Fibroblast of skin of right biceps (primary cell): ENCODE measurements at regions not wholly inside any gene's neighbourhood (a gene's known extent, or its start where the extent isn't known, plus 50 kb on each side); places are given as distances from the start of the nearest gene placed in this dataset.
"Not testable (repeated sequence)": the region's sequence is repeated elsewhere in the genome, so short reads cannot be mapped to it uniquely, and the experiment has no call there.

Experiments used
- DNase-seq: peaks from one replicate; pipeline ENCODE4 v3.0.0-alpha.2; 2013

DNA sequence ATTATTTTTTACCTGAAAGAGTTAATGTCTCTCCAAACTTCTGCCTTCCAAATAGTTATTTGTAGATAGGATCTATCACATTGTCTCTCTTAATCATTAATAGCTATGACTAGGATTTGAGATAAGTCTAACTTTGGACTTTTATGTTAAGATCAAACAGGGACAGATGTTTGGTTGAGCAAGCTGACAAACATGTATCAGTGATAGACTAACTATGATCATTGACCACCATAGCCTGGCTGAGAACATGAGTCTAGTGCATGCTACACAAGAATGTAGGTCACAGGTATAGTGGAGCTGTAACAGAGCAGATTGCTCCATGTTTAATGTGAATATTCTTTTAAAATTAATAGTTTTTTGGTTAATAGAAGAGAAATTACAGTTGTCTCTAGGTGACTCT lies 52.0 kb downstream of the SYT15B start:
- not testable (repeated sequence) for DNase-seq

DNA sequence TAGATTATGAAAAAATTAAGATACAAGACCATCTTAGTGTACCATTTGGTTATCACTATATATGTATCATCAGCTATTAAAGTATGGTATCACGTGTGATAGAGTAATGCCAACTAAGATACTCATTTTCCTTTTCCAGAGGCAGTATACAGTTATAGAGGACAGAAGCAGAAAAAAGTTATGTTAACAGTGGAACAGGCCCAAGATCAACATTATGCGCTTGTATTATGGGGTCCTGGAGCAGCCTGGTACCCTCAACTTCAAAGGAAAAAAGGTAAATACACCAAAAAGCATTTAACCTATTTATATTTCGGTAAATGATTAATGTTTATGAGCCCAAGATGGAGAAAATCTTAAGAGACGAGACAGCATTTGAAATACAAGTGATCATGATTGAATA lies 52.9 kb downstream of the SYT15B start:
- DNase-seq: not testable (repeated sequence)

DNA sequence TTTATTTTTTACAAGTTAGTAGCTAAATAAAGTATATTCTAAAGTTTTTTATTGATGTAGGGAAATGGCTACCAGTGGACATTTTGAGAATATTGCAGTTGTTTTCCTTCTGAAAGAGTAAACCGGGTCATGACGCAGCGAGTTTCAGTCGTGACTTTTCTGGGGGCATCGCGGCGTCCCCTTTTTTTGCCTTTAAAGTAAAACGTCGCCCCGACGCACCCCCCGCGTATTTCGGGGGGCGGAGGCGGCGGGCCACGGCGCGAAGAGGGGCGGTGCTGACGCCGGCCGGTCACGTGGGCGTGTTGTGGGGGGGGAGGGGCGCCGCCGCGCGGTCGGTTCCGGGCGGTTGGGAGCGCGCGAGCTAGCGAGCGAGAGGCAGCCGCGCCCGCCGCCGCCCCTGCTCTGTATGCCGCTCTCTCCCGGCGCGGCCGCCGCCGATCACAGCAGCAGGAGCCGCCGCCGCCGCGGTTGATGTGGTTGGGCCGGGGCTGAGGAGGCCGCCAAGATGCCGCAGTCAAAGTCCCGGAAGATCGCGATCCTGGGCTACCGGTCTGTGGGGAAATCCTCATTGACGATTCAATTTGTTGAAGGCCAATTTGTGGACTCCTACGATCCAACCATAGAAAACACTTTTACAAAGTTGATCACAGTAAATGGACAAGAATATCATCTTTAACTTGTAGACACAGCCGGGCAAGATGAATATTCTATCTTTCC lies 57.5 kb downstream of the SYT15B start:
- DNase-seq: peak; percentile 0

DNA sequence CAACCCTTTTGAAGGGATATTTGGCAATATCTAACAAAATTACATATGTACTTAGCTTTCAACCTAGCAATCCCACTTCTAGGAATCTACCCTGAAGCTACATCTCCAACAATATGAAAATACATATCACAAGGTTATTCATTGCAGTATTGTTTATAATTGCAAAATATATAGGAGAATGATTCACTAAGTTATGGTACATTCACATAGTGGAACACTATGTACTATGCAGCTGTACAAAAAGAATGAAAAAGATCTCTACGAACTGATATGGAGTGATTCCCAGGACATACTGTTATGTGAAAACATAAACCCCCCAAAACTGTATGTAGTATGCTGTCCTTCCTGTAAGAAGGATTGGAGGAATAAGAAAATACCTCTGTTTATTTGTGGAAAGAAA lies 62.1 kb downstream of the SYT15B start:
- DNase-seq: not testable (repeated sequence)

DNA sequence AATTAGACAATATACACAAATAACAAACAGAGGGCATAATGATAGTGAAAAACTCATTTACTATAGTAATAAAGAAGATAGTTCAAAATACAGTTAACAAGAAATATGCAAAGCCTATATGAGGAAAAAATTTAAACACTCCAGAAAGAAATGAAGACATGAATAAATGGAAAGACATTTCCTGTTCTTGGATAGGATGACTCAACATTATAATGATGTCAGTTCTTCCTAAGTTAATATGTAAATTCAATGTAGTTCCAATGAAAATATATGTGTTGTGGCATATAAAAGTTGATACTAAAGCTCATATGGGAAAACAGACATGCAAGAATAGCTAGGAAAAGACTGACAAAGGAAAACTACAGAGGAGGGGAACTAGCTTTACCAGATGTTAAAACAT lies 63.5 kb downstream of the SYT15B start:
- DNase-seq: peak; percentile 65

DNA sequence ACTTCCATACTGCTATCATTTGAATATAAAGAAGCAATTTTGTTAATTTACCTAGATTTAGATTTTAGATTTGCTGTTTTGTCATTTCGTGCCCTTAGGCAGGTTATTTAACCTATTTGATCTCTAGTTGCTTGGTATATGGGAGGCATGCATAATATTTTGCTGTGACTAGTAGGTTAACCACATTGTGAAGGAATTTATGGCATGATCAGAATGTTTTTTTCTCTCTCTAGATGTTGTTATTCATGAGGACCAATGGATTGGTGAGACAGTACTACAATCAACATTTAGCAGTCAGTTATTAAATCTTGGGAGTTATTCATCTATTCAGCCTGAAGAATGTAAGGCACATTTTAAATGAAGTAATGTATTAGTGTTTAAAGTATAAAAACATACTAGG lies 67.2 kb downstream of the SYT15B start:
- not testable (repeated sequence) for DNase-seq

DNA sequence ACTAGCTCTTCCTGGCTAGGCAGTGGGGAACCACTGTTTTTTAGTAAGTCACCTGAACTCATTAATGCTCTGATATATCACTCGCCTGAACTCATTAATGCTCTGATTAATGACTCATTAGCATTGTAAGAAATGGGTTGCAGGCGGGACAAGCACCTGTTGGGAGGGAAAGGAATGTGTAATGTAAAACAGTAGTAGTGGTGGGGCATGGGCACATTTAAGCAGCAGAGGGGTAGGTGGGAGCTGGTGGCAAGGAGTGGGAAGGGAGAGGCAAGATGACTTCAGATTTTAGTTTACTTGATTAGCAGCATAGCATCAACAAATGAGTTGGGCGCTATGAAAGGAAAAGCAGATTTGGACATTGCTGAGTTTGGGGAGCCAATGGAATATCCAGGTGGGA lies 68.2 kb downstream of the SYT15B start:
- not testable (repeated sequence) for DNase-seq

DNA sequence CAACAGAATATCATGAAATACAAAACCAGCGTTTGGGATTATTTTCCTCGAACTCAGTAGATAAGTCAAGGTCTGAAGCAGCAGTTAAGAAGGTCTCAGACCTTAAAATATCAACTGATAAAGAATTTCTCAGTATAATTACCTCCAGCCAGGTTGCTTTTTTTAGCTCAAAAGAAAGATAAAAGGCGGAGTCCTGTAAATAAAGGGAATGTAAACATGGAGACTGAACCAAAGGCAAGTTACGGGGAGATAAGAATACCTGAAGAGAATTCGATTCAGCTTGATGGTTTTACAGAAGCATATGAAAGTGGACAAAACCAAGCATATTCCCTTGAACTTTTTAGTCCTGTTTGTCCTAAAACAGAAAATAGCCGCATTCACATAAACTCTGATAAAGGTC lies 73.1 kb downstream of the SYT15B start:
- DNase-seq: not testable (repeated sequence)

DNA sequence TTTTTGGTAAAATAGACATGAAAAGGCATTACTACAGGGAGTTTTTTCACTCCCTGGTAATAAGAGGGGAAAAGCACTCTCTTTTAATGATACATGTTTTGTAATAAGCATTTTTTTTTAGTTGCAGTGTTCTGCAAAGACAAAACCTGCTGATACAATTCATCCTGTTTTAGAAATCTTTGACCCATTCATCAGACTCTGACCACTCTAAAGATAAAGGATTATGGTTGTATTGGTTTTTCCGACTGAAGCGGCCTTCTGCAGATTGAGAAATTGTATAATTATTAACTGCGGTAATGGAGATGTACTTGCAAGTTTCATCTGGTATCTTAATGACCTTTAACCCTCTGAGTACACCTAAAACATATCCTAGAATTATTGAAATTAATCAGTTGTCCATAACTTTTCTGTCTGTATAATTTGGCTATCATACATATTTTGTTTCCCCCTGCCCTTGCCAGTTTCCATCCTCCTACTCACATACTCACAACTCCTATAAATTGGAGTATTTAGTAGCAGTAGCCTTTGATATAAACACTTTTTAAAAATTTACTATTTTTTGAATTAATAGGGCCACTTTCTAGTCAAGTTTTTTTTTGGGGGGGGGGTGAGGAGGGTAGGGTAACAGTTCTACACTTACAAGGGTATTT lies 79.4 kb downstream of the SYT15B start:
- DNase-seq: not testable (repeated sequence)

DNA sequence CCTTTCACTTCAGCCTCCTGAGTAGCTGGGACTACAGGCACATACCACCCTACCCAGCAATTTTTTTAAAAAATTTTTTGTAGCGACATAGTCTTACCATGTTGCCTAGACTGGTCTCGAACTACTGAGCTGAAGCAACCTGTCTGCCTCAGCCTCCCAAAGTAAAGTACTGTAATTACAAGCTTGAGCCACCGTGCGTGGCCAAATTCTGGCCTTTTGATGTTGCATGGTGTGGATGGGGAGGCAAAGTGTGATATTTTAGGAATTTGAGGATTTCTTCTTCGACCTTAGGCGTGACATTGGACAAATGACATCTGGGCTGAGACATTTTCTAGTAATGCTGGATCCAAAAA lies 81.8 kb downstream of the SYT15B start:
- not testable (repeated sequence) for DNase-seq

DNA sequence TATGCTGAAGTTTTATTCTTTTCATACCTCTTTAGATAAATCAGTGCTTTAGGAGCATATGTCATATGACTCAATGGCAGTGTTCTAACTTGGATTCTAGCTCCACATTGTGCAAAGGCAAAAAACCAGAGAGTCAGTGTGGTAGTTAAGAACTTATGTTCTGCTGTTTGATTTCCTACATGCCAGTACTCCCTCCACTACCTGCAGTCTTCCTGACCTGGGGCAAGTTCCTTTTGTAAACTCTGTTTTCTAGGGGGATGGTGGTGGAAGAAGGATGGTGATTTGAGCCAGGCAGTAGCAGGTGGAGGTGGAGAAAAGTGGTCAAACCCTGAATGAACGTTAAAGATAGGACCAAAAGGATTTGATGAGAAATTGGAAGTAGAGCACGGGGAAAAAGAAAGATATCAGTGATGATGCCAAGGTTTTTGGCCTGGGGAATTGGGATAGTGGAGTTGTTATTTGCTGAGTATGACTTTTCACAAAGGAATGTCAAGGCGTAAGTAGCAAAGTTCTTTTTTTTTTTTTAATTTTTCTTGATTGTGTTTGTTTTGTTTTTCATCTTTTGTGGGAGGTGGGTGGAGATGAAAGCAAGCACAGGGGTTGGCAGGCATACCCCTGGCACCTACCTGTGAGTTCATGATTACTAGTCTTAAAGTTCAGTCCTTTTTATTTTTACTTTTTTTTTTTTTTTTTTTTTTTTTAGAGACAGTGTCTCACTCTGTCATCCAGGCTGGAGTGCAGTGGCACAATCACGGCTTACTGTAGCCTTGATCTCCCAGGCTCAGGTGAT lies 82.3 kb downstream of the SYT15B start:
- not testable (repeated sequence) for DNase-seq

DNA sequence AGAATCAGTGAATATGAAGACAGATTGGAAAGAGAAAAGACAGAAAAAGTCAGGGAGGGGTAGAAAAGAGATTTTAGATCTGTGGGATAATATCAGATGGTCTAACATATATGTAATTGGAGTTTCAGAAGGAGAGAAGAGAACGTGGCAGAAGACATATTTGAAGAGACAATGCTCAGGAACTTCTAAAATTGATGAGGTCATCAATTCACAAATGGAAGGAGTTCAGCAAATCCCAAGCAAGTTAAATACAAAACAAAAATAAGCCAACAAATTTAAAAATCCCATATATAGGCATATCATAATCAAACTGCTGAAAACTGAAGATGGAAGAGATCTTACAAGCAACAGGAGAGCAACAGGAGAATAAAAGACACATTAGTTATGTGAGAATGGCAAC lies 87.3 kb downstream of the SYT15B start:
- DNase-seq: not testable (repeated sequence)

DNA sequence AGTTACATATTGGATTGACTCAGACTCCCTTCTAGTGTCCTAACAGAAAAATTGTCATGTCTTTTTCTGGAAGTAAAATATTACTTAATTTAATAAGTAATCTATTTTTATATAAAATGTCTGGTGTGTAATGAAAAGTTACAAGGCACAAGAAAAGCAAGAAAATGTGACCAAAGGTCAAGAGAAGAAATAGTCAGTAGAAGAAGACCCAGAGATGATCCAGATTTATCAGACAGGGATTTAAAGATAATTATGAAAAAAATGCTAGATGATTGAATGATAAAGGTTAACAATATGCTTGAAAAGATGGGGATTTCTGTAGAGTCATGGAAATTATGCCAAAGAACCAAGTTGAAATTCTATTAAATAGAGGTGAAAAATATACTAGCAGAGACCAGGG lies 87.8 kb downstream of the SYT15B start:
- DNase-seq: not testable (repeated sequence)

DNA sequence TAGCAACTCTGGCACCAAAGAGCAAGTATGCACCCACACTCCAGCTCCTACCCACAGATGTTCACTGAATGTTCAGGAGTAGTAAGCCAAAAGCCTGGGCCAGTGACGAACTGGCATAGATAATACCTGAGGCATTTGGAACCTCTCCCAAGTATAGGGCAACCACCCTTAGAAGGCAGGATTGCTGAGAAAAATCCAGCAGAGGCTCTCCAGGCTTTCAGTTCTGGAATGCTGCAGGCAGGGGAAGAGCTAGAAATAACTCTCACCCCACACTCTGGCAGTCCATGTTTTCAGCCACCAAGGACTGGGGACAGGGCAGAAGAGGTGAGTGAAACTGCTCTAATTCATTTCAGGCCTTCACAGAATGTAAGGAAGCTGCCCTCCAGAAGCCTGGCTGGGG lies 90.3 kb downstream of the SYT15B start:
- not testable (repeated sequence) for DNase-seq

DNA sequence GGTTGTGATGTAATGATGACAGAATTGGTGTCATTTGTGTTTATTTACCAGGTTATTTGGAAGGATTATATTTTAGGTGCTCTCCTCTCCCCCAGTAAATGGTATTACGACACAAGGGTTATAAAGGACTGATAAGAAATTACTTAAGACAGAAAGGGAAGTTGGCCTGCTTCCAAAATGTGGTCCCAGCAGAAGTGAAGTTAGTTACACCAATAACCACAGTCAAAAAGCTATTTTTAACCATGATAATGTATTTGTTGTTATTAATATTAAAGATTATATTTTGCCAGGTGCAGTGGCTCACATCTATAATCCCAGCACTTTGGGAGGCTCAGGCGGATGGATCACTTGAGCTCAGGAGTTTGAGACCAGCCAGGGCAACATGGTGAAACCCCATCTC lies 92.5 kb downstream of the SYT15B start:
- not testable (repeated sequence) for DNase-seq

DNA sequence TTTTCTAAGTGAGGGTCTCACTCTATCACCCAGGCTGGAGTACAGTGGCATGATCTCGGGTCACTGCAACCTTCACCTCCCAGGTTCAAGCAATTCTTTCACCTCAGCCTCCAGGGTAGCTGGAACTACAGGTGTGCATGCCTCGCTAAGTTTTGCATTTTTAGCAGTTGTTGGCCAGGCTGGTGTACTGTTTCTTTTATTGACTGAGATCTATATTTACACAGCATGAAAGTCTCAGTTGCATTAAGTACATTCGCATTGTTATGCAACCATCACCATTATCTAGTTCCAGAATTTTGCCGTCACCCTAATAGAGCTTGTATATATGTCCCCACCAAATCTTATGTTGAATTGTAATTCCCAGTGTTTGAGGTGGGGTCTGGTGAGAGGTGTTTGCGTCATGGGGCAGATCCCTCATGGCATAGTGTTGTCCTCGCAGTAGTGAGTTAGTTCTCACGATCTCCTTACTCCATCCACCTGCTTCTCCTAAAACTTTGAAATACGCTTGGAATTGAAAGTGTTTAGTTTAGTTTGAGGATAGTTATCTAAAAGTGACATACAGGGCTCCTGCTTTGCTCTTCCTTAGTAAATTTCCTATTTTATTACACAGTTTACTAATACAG lies 101.3 kb downstream of the SYT15B start:
- not testable (repeated sequence) for DNase-seq

DNA sequence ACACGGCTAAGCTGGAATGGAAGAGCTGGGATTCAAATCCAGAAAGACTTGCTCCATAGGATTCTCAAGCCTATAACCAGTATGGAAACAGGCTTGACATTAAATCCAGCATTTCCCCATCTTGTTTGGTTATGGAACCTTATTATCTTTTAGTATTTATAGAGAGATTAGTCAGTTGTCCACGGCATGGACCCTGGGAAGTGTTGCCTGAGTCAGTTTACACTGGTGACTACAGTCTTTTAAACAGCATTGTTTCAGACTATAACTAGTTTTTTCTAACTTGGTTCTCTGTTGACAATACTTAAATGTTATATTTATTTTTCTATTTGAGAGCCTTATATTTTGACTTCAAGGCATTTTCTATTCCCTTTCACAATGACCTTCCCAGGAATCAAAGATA lies 106.7 kb downstream of the SYT15B start:
- not testable (repeated sequence) for DNase-seq

DNA sequence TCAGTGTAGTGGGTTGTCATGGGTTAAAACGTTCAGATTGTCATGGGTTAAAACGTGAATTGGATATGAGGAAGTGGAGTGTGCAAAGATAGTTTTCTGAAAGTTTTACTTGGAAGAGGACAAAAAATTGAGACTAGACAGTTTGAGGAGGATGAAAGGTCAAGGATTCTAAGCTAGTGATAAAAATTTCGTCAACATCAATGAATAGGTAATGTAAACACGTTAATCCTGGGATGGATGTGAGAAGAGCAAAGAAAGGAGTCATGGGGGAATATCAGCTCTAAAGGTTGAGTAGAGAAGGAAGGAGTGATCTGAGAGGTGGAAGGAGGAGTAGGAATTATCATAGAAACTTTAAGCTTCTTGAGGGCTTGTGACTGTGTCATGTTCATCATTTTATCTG lies 109.2 kb downstream of the SYT15B start:
- DNase-seq: not testable (repeated sequence)

DNA sequence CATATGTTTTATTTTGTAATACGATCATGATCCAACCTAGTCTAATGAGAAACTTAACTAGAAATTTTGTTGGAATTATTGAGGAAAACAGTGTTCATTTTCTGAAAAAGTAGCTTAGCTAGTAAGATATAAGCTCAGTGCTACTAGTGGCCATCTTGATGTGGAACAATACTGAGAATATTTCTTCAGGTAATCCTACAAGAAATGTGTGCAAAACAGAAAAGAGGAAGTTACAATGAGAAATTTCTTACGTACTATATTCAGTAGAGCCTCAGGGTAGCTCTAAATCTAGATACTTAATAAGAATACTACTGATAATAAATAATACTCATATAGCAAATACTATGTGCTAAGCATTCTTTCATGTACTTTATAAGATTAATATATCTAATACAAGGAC lies 114.8 kb downstream of the SYT15B start:
- not testable (repeated sequence) for DNase-seq

DNA sequence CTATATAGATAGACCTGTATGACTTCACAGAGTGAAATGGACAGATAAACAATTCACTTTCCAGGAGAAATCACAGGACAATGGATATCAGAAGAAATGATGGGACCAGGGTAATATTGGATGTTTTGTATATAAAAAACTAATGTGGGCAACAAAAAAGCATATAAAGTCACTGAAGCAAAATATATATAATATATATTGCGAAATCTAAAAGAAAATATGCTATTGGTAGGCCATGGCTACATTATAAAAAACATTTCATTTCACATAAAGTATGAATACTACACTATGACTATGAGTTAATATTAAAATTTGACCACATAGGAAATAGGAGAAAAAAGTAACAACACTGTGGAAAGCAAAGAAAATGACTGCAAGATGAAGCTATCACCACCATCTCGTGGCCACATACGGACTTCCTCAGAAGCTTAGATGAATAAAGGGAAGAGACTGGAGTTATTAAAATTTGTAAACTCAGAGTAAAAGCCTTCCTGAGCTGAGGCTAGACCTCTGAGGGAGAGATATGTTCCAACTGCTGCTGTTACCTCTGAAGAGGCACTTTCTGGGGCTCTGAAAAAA lies 115.8 kb downstream of the SYT15B start:
- not testable (repeated sequence) for DNase-seq

DNA sequence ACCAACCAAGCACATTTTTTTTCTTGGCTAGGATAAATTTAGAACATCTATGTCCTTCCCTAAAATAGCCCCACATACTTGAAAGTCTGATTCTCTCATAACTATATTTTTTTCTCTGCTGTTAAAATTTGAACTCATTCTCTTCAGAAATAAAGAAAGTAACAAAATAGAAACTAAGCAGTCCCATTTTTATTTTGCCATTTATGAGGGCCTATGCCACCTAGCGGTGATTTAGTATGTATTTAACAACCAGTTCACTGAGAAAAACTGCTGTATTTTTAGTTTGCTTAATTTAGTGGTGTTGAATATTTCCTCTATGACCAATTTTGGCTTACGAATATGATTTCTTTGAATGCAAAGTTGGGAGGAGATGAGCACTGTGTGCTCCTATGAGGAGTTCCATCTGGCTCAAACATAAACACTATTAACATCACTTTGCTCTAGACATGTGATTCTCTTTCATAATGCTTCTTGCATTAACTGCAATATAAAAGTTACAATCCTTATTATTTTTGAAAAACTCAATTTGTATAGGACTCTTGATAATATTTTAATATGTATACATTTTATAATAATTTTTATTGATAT lies 116.6 kb downstream of the SYT15B start:
- peak; percentile 52 for DNase-seq

DNA sequence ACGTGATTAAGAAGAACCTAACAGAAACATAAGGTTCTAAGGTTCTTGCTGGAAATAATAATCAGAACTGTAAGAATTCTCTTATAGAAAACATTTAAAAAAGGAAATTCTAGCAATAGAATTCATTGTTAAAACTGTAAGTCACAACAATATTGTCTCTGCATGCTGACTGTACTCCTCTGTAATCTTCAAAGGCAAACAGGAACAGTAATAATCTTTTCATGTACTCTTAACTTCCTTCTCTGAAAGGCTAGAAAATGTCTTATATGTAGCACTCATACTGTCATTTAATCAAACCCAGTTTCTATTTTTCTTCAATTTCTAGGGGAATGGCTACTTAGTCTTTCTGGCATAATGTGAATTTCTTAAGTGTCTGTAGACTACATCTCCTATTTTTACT lies 103.5 kb upstream of the AGAP9 start:
- not testable (repeated sequence) for DNase-seq

DNA sequence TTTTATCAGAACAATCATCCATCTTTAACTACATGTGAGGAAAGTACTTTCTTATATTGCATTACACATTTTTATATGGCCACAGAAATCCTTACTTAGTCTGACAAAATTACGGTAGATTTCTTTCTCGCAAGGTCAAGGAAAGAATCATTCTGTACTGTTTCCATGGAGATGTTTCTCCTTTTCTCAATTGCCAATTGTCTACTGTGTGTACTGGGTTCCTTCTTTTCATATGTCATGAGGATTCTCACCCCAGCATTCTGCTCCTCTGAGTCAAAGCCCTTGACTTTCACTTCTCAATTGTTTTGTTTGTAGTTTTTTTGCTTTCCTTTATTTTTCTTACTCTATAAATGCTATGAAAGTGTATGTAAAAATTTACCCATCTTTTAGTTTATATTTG lies 99.3 kb upstream of the AGAP9 start:
- not testable (repeated sequence) for DNase-seq
